H1 (cell line): ENCODE measurements at regions not wholly inside any gene's neighbourhood (a gene's known extent, or its start where the extent isn't known, plus 50 kb on each side); places are given as distances from the start of the nearest gene placed in this dataset.

Source experiments
- BACH1 ChIP-seq: IDR thresholded peaks from 2 replicates; pipeline ENCODE4 v1.6.1; 2012; ENCODE audit warnings: low read length, improper control_type of control experiment
- EZH2 ChIP-seq: fragments of 200-600 bp; sonication (generic); IDR thresholded peaks from 2 replicates; pipeline ENCODE4 v1.7.1; 2012; ENCODE audit warnings: low read depth, mild to moderate bottlenecking, moderate library complexity, low read length, inconsistent platforms; ENCODE audit not compliant: severe bottlenecking
- FOSL1 ChIP-seq: IDR thresholded peaks from 2 replicates; pipeline ENCODE4 v1.6.1; 2011; ENCODE audit warnings: mild to moderate bottlenecking, low read depth, low read length, moderate library complexity; ENCODE audit not compliant: insufficient read depth
- NRF1 ChIP-seq: IDR thresholded peaks from 2 replicates; pipeline ENCODE4 v1.6.1; 2011; ENCODE audit warnings: mild to moderate bottlenecking, low read depth, low read length, improper control_type of control experiment
- RFX5 ChIP-seq: IDR thresholded peaks from 2 replicates; pipeline ENCODE4 v1.6.1; 2011; ENCODE audit warnings: low read depth, low read length, improper control_type of control experiment, borderline replicate concordance
- ZNF274 ChIP-seq: IDR thresholded peaks from 2 replicates; pipeline ENCODE4 v1.7.0; 2012; ENCODE audit warnings: low read length, borderline replicate concordance; ENCODE audit errors: extremely low read depth
- TF ChIP-seq, protein P1 (sequence below): IDR thresholded peaks from 2 replicates; pipeline ENCODE4 v1.6.1; 2012; ENCODE audit warnings: inconsistent platforms
- TF ChIP-seq, protein P2 (sequence below), 3 experiments: IDR thresholded peaks; 1 replicate in 2 of 3; 2 replicates in 1 of 3; pipeline versions ENCODE4 v1.5.1 to v1.6.1; 2011; ENCODE audit warnings: low read length in 3 of 3, mild to moderate bottlenecking in 3 of 3, inconsistent platforms in 2 of 3, low read depth in 1 of 3, moderate library complexity in 1 of 3; ENCODE audit not compliant: insufficient read depth in 1 of 3; ENCODE audit errors: control extremely low read depth in 1 of 3

DNA sequence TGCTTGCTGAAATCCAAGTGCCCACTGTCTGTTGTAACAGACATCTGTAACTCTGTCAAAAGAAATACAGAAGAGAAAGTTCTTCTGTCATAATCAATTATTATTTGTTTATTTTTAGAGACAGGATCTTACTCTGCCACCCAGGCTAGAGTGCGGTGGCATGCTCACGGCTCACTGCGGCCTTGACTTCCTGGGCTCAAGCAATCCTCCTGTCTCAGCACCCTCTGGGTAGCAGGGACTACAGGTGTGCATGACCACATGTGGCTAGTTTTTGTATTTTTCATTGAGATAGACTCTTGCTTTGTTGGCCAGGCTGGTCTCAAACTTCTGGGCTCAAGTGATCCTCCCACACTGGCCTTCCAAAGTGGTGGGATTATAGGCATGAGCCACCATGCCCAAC lies 177.6 kb upstream of the SETMAR start:
- TF ChIP-seq BACH1: no peak
- TF ChIP-seq, protein P1, sequence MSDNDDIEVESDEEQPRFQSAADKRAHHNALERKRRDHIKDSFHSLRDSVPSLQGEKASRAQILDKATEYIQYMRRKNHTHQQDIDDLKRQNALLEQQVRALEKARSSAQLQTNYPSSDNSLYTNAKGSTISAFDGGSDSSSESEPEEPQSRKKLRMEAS: no peak
- TF ChIP-seq, protein P2, sequence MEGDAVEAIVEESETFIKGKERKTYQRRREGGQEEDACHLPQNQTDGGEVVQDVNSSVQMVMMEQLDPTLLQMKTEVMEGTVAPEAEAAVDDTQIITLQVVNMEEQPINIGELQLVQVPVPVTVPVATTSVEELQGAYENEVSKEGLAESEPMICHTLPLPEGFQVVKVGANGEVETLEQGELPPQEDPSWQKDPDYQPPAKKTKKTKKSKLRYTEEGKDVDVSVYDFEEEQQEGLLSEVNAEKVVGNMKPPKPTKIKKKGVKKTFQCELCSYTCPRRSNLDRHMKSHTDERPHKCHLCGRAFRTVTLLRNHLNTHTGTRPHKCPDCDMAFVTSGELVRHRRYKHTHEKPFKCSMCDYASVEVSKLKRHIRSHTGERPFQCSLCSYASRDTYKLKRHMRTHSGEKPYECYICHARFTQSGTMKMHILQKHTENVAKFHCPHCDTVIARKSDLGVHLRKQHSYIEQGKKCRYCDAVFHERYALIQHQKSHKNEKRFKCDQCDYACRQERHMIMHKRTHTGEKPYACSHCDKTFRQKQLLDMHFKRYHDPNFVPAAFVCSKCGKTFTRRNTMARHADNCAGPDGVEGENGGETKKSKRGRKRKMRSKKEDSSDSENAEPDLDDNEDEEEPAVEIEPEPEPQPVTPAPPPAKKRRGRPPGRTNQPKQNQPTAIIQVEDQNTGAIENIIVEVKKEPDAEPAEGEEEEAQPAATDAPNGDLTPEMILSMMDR (IDR thresholded peaks at IDR 0.05; ENCODE audit: control extremely low read depth in 1 of 3, insufficient read depth in 1 of 3, low read depth in 1 of 3, low read length in 3 of 3): no peak
- no peak for TF ChIP-seq EZH2
- no peak for TF ChIP-seq ZNF274
- TF ChIP-seq RFX5: no peak
- TF ChIP-seq NRF1: no peak
- TF ChIP-seq FOSL1: no peak
